Mesenchymal stem cell (in vitro differentiated cells and primary cell): ENCODE measurements at regions not wholly inside any gene's neighbourhood (a gene's known extent, or its start where the extent isn't known, plus 50 kb on each side); places are given as distances from the start of the nearest gene placed in this dataset.

Experiments used
- DNase-seq: peaks from one replicate; pipeline ENCODE4 v3.0.0-alpha.2; 2013
- H2AFZ ChIP-seq: one replicate; pipeline ENCODE4 v1.6.1; 2013; ENCODE audit warnings: low read depth, mild to moderate bottlenecking, control low read depth, inconsistent platforms, low read length, moderate library complexity
- H2AK5ac ChIP-seq: 2 replicates; pipeline ENCODE4 v1.6.1; 2013; ENCODE audit warnings: low read length, moderate library complexity, mild to moderate bottlenecking, inconsistent platforms; ENCODE audit not compliant: severe bottlenecking
- H2BK120ac ChIP-seq: one replicate; pipeline ENCODE4 v1.6.1; 2013; ENCODE audit warnings: low read depth, mild to moderate bottlenecking, inconsistent platforms, low read length, moderate library complexity
- H2BK12ac ChIP-seq, 2 experiments: one replicate each; pipeline ENCODE4 v1.6.1; 2013; ENCODE audit warnings: inconsistent platforms in 2 of 2, low read length in 2 of 2, mild to moderate bottlenecking in 2 of 2, moderate library complexity in 2 of 2, control low read depth in 1 of 2
- H2BK15ac ChIP-seq: one replicate; pipeline ENCODE4 v1.6.1; 2013; ENCODE audit warnings: mild to moderate bottlenecking, low read depth, inconsistent platforms; ENCODE audit not compliant: poor library complexity, severe bottlenecking
- H2BK5ac ChIP-seq: 2 replicates; pipeline ENCODE4 v1.6.1; 2013; ENCODE audit warnings: low read depth, mild to moderate bottlenecking, low read length, control low read depth, inconsistent platforms; ENCODE audit not compliant: poor library complexity, severe bottlenecking
- H3K14ac ChIP-seq, 2 experiments: one replicate each; pipeline ENCODE4 v1.6.1; 2013; ENCODE audit warnings: inconsistent platforms in 2 of 2, low read length in 2 of 2, control low read depth in 1 of 2, mild to moderate bottlenecking in 1 of 2, moderate library complexity in 1 of 2
- H3K18ac ChIP-seq, 2 experiments: one replicate each; pipeline ENCODE4 v1.6.1; 2013; ENCODE audit warnings: inconsistent platforms in 2 of 2, low read length in 2 of 2, control low read depth in 1 of 2, low read depth in 1 of 2, mild to moderate bottlenecking in 1 of 2
- H3K23ac ChIP-seq, 2 experiments: one replicate each; pipeline ENCODE4 v1.6.1; 2013; ENCODE audit warnings: inconsistent platforms in 2 of 2, low read length in 2 of 2, mild to moderate bottlenecking in 2 of 2, moderate library complexity in 2 of 2, control low read depth in 1 of 2
- H3K27ac ChIP-seq: 2 replicates; pipeline ENCODE4 v1.5.1; 2013; ENCODE audit warnings: mild to moderate bottlenecking, moderate library complexity, low read length, control low read depth, inconsistent platforms; ENCODE audit not compliant: poor library complexity, severe bottlenecking
- H3K27me3 ChIP-seq, 2 experiments: 2 replicates each; pipeline versions ENCODE4 v1.6.1 to v1.7.0; 2013; ENCODE audit warnings: low read length in 2 of 2, mild to moderate bottlenecking in 2 of 2, moderate library complexity in 2 of 2, control low read depth in 1 of 2, inconsistent platforms in 1 of 2; ENCODE audit not compliant: control insufficient read depth in 1 of 2, insufficient read depth in 1 of 2
- H3K36me3 ChIP-seq, 2 experiments: 2 replicates each; pipeline versions ENCODE4 v1.6.1 to v1.7.0; 2013; ENCODE audit warnings: low read length in 2 of 2, control low read depth in 1 of 2, inconsistent platforms in 1 of 2, low read depth in 1 of 2, mild to moderate bottlenecking in 1 of 2; ENCODE audit not compliant: insufficient read depth in 2 of 2, control insufficient read depth in 1 of 2
- H3K4ac ChIP-seq, 2 experiments: one replicate each; pipeline ENCODE4 v1.6.1; 2013; ENCODE audit warnings: inconsistent platforms in 2 of 2, low read length in 2 of 2, mild to moderate bottlenecking in 2 of 2, moderate library complexity in 2 of 2, control low read depth in 1 of 2, low read depth in 1 of 2
- H3K4me1 ChIP-seq: 2 replicates; pipeline ENCODE4 v1.6.1; 2013; ENCODE audit warnings: low read depth, low read length, control low read depth; ENCODE audit not compliant: control insufficient read depth, insufficient read depth
- H3K4me2 ChIP-seq: 2 replicates; pipeline ENCODE4 v1.6.1; 2013; ENCODE audit warnings: low read length, mild to moderate bottlenecking, inconsistent platforms; ENCODE audit not compliant: poor library complexity, severe bottlenecking
- H3K4me3 ChIP-seq, 2 experiments: 2 replicates each; pipeline versions ENCODE4 v1.5.1 to v1.7.0; 2013; ENCODE audit warnings: low read length in 2 of 2, mild to moderate bottlenecking in 2 of 2, control low read depth in 1 of 2, low read depth in 1 of 2; ENCODE audit not compliant: insufficient read depth in 1 of 2
- H3K79me1 ChIP-seq: replicated peaks from 2 replicates; pipeline ENCODE4 v1.6.1; 2013; ENCODE audit warnings: mild to moderate bottlenecking, control low read depth, low read length, inconsistent platforms; ENCODE audit not compliant: poor library complexity, severe bottlenecking
- H3K9ac ChIP-seq: 2 replicates; pipeline ENCODE4 v1.7.0; 2013; ENCODE audit warnings: mild to moderate bottlenecking, low read length, moderate library complexity
- H3K9me3 ChIP-seq: 2 replicates; pipeline ENCODE4 v1.7.0; 2013; ENCODE audit warnings: mild to moderate bottlenecking, low read length; ENCODE audit not compliant: control insufficient read depth
- H4K8ac ChIP-seq: one replicate; pipeline ENCODE4 v1.6.1; 2013; ENCODE audit warnings: inconsistent platforms, mild to moderate bottlenecking, low read length, moderate library complexity
- H4K91ac ChIP-seq: one replicate; pipeline ENCODE4 v1.6.1; 2013; ENCODE audit warnings: mild to moderate bottlenecking, low read length, inconsistent platforms
- WGBS: methylation state at CpG from one replicate; pipeline ENCODE4 v1.1.7; 2013; ENCODE audit warnings: mixed read lengths; 5-methylcytosine and 5-hydroxymethylcytosine counted together

- H3K4ac ChIP-seq: no peak overlapping the region
- H3K27ac ChIP-seq: no peak overlapping the region
- no peaks in the 10 kb centered on the region for H3K79me1 ChIP-seq
- H4K8ac ChIP-seq: no peak overlapping the region
- DNase-seq: no peak
- no peak overlapping the region for H3K4me3 ChIP-seq
- no peak overlapping the region for H2AFZ ChIP-seq
- no peak overlapping the region for H2BK15ac ChIP-seq
- no peak overlapping the region for H2BK12ac ChIP-seq
- no peaks in the 10 kb centered on the region for H3K36me3 ChIP-seq
- H2AK5ac ChIP-seq: no peak overlapping the region
- H3K23ac ChIP-seq: no peak overlapping the region
- no peak overlapping the region for H3K9ac ChIP-seq
- no peak overlapping the region for H3K18ac ChIP-seq
- no peak overlapping the region for H3K4me2 ChIP-seq
- H2BK120ac ChIP-seq: no peak overlapping the region
- H2BK5ac ChIP-seq: no peak overlapping the region
- H3K4me1 ChIP-seq: no peaks in the 10 kb centered on the region
- H3K27me3 ChIP-seq: no peaks in the 10 kb centered on the region
- 85% methylated on average over 3 of the region's 3 CpGs for WGBS
- no peak overlapping the region for H3K14ac ChIP-seq
- no peaks in the 10 kb centered on the region for H3K9me3 ChIP-seq
- H4K91ac ChIP-seq: no peak overlapping the region
Observed at GRCh38 chr17:70519300-70519699, 350.0 kb downstream of the KCNJ2 start.

DNA sequence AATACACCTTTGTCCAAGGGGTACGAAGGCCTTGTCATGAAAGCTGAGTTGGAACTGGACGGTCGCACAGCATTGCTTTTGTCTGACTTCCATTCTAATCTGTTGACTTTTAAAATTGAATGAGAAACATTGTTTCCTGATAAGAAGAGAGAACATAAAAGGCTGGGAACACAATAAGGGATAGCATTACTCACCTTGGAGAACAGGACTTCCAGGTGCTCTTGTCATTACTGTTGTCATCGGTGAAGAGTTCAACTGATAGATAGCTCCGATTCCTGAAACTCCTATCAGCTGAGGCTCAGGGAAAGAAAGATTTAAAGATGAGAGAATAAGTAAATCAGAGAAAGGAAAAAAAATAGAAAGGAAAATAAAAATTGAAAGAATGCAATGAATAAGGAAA lies 351.1 kb downstream of the KCNJ2 start:
- Histone ChIP-seq H2AK5ac (no peak overlapping the region), H3K4me3 (no peak overlapping the region), H3K4me1 (no peaks in the 10 kb centered on the region), H2BK5ac (no peak overlapping the region), H3K4me2 (no peak overlapping the region), H2BK120ac (no peak overlapping the region), H3K23ac (no peak overlapping the region), H3K9ac (no peak overlapping the region), H3K14ac (no peak overlapping the region), H2BK15ac (no peak overlapping the region), H3K18ac (no peak overlapping the region), H2AFZ (no peak overlapping the region), H3K27ac (no peak overlapping the region), H3K9me3 (no peaks in the 10 kb centered on the region), H3K36me3 (no peaks in the 10 kb centered on the region), H4K8ac (no peak overlapping the region), H2BK12ac (no peak overlapping the region), H3K4ac (no peak overlapping the region), H3K27me3 (no peaks in the 10 kb centered on the region), H3K79me1 (no peaks in the 10 kb centered on the region), H4K91ac (no peak overlapping the region)
- 98% methylated on average over 3 of the region's 5 CpGs for WGBS
- DNase-seq: no peak

- H4K8ac ChIP-seq: no peak overlapping the region
- H2BK12ac ChIP-seq: no peak overlapping the region
- H3K9ac ChIP-seq: no peak overlapping the region
- no peak for DNase-seq
- H3K4me2 ChIP-seq: no peak overlapping the region
- H2BK5ac ChIP-seq: no peak overlapping the region
- no peak overlapping the region for H2BK15ac ChIP-seq
- H3K79me1 ChIP-seq: no peaks in the 10 kb centered on the region
- H3K23ac ChIP-seq: no peak overlapping the region
- H3K36me3 ChIP-seq: no peaks in the 10 kb centered on the region
- H4K91ac ChIP-seq: no peak overlapping the region
- H3K27ac ChIP-seq: no peak overlapping the region
- no peak overlapping the region for H3K18ac ChIP-seq
- H3K27me3 ChIP-seq: no peaks in the 10 kb centered on the region
- no peaks in the 10 kb centered on the region for H3K9me3 ChIP-seq
- 75% methylated on average over 2 of the region's 4 CpGs for WGBS
- H3K14ac ChIP-seq: no peak overlapping the region
- no peak overlapping the region for H2BK120ac ChIP-seq
- no peak overlapping the region for H3K4me3 ChIP-seq
- no peak overlapping the region for H3K4ac ChIP-seq
- no peaks in the 10 kb centered on the region for H3K4me1 ChIP-seq
- H2AK5ac ChIP-seq: no peak overlapping the region
- no peak overlapping the region for H2AFZ ChIP-seq
Observed at GRCh38 chr17:70520956-70521355, 351.6 kb downstream of the KCNJ2 start.

- Histone ChIP-seq H3K27me3 (no peaks in the 10 kb centered on the region), H2AK5ac (no peak overlapping the region), H3K9me3 (no peaks in the 10 kb centered on the region), H3K36me3 (no peaks in the 10 kb centered on the region), H3K4me2 (no peak overlapping the region), H4K91ac (no peak overlapping the region), H2BK15ac (no peak overlapping the region), H3K18ac (no peak overlapping the region), H3K9ac (no peak overlapping the region), H3K79me1 (no peaks in the 10 kb centered on the region), H2BK12ac (no peak overlapping the region), H2BK120ac (no peak overlapping the region), H2AFZ (no peak overlapping the region), H3K4me3 (no peak overlapping the region), H4K8ac (no peak overlapping the region), H2BK5ac (no peak overlapping the region), H3K4ac (no peak overlapping the region), H3K27ac (no peak overlapping the region), H3K4me1 (no peaks in the 10 kb centered on the region), H3K23ac (no peak overlapping the region), H3K14ac (no peak overlapping the region)
- WGBS: 88% methylated on average over 3 of the region's 3 CpGs
- no peak for DNase-seq
Observed at GRCh38 chr17:70521821-70522256, 352.5 kb downstream of the KCNJ2 start.
